ENCODE measurements at regions not wholly inside any gene's neighbourhood (a gene's known extent, or its start where the extent isn't known, plus 50 kb on each side); places are given as distances from the start of the nearest gene placed in this dataset.
"Not testable (repeated sequence)": the region's sequence is repeated elsewhere in the genome, so short reads cannot be mapped to it uniquely, and the experiment has no call there.

GRCh38 chr2:21782866-21783265, 659.1 kb downstream of the TDRD15 start:
- DNase-seq (ENCODE audit: low spot score): no peak

- DNase-seq (ENCODE audit: low spot score): no peak
Observed at GRCh38 chr2:21787941-21788340, 664.2 kb downstream of the TDRD15 start.

GRCh38 chr2:21790311-21790710, 666.5 kb downstream of the TDRD15 start:
- DNase-seq (ENCODE audit: low spot score): not testable (repeated sequence)

- DNase-seq (ENCODE audit: low spot score): no peak
Observed at GRCh38 chr2:21792571-21792970, 668.8 kb downstream of the TDRD15 start.

- no peak for DNase-seq (ENCODE audit: low spot score)
Observed at GRCh38 chr2:21793461-21793860, 669.7 kb downstream of the TDRD15 start.

- DNase-seq (ENCODE audit: low spot score): no peak
Observed at GRCh38 chr2:21794611-21795010, 670.8 kb downstream of the TDRD15 start.

- no peak for DNase-seq (ENCODE audit: low spot score)
Observed at GRCh38 chr2:21800356-21800755, 676.6 kb downstream of the TDRD15 start.

GRCh38 chr2:21803550-21803949, 679.8 kb downstream of the TDRD15 start:
- no peak for DNase-seq (ENCODE audit: low spot score)

- no peak for DNase-seq (ENCODE audit: low spot score)
Observed at GRCh38 chr2:21804151-21804550, 680.4 kb downstream of the TDRD15 start.

- no peak for DNase-seq (ENCODE audit: low spot score)
Observed at GRCh38 chr2:21811541-21811940, 687.8 kb downstream of the TDRD15 start.

- no peak for DNase-seq (ENCODE audit: low spot score)
Observed at GRCh38 chr2:21812766-21813165, 689.0 kb downstream of the TDRD15 start.

- no peak for DNase-seq (ENCODE audit: low spot score)
Observed at GRCh38 chr2:21814588-21815149, 690.9 kb downstream of the TDRD15 start.

GRCh38 chr2:21818212-21818795, 694.5 kb downstream of the TDRD15 start:
- peak; percentile 43 for DNase-seq (ENCODE audit: low spot score)

GRCh38 chr2:21819454-21819853, 695.7 kb downstream of the TDRD15 start:
- DNase-seq (ENCODE audit: low spot score): no peak

- DNase-seq (ENCODE audit: low spot score): no peak
Observed at GRCh38 chr2:21820271-21820670, 696.5 kb downstream of the TDRD15 start.

GRCh38 chr2:21821672-21822227, 698.0 kb downstream of the TDRD15 start:
- no peak for DNase-seq (ENCODE audit: low spot score)

- no peak for DNase-seq (ENCODE audit: low spot score)
Observed at GRCh38 chr2:21822505-21822904, 698.7 kb downstream of the TDRD15 start.

- no peak for DNase-seq (ENCODE audit: low spot score)
Observed at GRCh38 chr2:21833767-21834166, 710.0 kb downstream of the TDRD15 start.

- DNase-seq (ENCODE audit: low spot score): no peak
Observed at GRCh38 chr2:21836261-21836660, 712.5 kb downstream of the TDRD15 start.

GRCh38 chr2:21836719-21837118, 713.0 kb downstream of the TDRD15 start:
- no peak for DNase-seq (ENCODE audit: low spot score)

- DNase-seq (ENCODE audit: low spot score): no peak
Observed at GRCh38 chr2:21837168-21837960, 713.6 kb downstream of the TDRD15 start.

- no peak for DNase-seq (ENCODE audit: low spot score)
Observed at GRCh38 chr2:21841341-21841740, 717.6 kb downstream of the TDRD15 start.

GRCh38 chr2:21850367-21850766, 726.6 kb downstream of the TDRD15 start:
- DNase-seq (ENCODE audit: low spot score): not testable (repeated sequence)
